ENCODE measurements at regions not wholly inside any gene's neighbourhood (a gene's known extent, or its start where the extent isn't known, plus 50 kb on each side); places are given as distances from the start of the nearest gene placed in this dataset.
"Not testable (repeated sequence)": the region's sequence is repeated elsewhere in the genome, so short reads cannot be mapped to it uniquely, and the experiment has no call there.

DNA sequence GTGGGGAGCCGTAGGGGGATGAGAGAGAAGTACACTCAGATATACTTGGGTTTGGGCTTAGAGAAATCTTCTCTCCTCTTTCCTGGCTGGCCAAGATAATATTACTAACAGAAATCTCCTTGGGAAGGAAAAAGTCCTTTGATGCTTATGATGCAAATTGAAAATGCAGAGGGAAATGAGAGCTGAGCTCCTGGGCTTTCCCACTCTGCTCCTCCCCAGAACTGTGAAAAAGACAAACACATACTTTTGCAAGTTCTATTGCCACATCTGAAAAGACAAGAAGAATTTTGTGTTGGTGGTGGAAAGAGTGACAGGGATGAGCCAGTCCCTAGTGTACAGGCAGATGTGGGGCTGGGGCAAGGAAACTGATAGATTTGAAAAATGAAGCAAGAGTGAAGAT lies 185.9 kb downstream of the ANKRD60 start:
- peaks cover 9% of the 10 kb centered on the region for H3K4me1 ChIP-seq (ENCODE audit: control insufficient read depth, insufficient read depth, low read length)
- no peaks in the 10 kb centered on the region for H3K36me3 ChIP-seq (ENCODE audit: control insufficient read depth, insufficient read depth, low read length)
- H3K27ac ChIP-seq (ENCODE audit: insufficient read depth, low read depth, low read length, poor library complexity, severe bottlenecking), result no peak overlapping the region
- H3K27me3 ChIP-seq (ENCODE audit: control insufficient read depth, insufficient read depth, low read length, poor library complexity, severe bottlenecking), result no peaks in the 10 kb centered on the region
- 89 to 100% methylated on average over 1 of the region's 1 CpG for WGBS, 2 experiments
- H3K9me3 ChIP-seq (ENCODE audit: control insufficient read depth, low read length), result no peaks in the 10 kb centered on the region
- H3K4me3 ChIP-seq (ENCODE audit: insufficient read depth, low read depth, low read length), result no peak overlapping the region

DNA sequence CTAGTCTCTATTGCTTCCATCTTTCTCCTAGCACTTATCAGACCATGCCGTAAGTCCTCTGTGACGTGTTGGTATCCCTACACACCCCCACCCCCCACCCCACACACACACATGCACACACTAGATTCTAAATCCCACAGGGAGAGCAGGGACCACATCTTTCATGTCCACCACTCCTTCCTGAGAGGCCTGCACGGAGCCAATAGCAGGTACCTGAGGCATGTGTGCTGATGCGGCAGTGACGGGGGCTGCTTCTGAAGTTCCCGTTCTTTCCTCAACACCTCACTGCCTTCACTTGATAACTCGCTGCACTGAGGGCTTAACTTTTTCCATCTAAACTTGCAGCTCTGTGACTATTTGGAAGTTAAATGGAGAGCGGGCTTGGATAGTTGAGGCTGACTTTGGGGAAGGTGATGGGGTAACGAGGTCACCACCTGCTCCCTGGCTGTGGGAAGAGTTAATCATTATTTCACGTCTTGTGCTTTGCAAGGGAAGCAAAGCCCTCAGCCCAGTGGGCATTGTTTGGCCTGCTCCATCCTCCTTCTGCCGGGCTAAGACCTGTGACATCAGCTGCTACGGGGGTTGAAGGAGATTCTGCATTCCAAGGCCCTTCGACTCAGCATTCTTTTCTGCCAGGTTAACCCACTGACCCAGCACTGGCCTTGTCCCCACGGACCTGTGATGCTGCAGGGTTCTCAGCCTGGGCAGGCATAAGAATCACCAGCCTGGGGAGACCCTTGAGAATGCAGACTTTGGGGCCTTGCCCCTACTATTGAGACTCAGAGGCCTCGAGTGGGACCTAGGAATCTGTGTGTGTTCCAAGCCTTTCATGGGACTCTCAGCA lies 187.8 kb downstream of the ANKRD60 start:
- H3K9me3 ChIP-seq (ENCODE audit: control insufficient read depth, low read length), result no peaks in the 10 kb centered on the region
- no peak overlapping the region for H3K27ac ChIP-seq (ENCODE audit: insufficient read depth, low read depth, low read length, poor library complexity, severe bottlenecking)
- no peak overlapping the region for H3K4me3 ChIP-seq (ENCODE audit: insufficient read depth, low read depth, low read length)
- no peaks in the 10 kb centered on the region for H3K36me3 ChIP-seq (ENCODE audit: control insufficient read depth, insufficient read depth, low read length)
- H3K4me1 ChIP-seq (ENCODE audit: control insufficient read depth, insufficient read depth, low read length), result peaks cover 9% of the 10 kb centered on the region
- 75 to 76% methylated on average over 15 of the region's 15 CpGs for WGBS, 2 experiments
- no peaks in the 10 kb centered on the region for H3K27me3 ChIP-seq (ENCODE audit: control insufficient read depth, insufficient read depth, low read length, poor library complexity, severe bottlenecking)

DNA sequence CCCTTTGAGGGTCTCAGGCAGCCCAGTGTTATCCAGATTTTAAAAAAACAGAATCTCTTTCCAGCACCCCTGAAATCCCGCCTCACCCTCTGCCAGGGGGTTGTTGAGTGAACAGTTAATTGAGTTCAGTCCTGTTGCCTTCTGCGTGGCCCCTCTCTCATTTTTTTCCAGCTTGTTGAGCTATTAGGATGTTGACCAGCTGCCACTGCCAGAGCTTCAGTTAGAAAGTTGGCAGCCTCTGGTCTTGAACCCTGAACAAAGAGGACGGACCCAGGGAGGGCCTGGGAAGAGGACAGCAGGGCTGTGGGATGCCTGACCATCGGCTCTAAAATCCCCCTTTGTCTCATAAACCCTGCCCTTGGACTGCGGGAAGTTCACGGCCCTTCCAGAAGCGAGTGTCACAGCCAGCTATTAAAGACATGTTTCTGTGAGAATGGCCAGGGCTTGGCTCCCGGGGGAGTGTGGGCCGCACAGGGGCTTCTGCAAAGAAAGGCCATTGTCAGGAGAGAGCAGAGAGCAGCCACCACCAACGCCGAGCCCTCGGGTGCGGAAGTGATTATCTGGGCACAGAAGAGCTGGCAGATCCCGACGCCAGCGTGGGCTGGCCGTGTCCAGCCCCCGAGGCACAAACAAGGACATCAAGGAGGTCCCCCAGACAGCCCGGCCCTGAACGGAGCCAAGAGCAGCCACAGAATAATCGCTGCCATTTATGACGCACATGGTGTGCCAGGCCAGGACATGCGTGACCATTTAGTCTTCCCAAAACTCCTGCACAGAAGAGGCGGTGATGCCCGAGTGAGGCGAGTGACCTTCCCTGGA lies 189.0 kb downstream of the ANKRD60 start:
- Histone ChIP-seq H3K27ac (ENCODE audit: insufficient read depth, low read depth, low read length, poor library complexity, severe bottlenecking) (no peak overlapping the region), H3K27me3 (ENCODE audit: control insufficient read depth, insufficient read depth, low read length, poor library complexity, severe bottlenecking) (no peaks in the 10 kb centered on the region), H3K9me3 (ENCODE audit: control insufficient read depth, low read length) (no peaks in the 10 kb centered on the region), H3K4me1 (ENCODE audit: control insufficient read depth, insufficient read depth, low read length) (peaks cover 9% of the 10 kb centered on the region), H3K36me3 (ENCODE audit: control insufficient read depth, insufficient read depth, low read length) (no peaks in the 10 kb centered on the region), H3K4me3 (ENCODE audit: insufficient read depth, low read depth, low read length) (no peak overlapping the region)
- 93% methylated on average over 26 of the region's 26 CpGs for WGBS, 2 experiments

DNA sequence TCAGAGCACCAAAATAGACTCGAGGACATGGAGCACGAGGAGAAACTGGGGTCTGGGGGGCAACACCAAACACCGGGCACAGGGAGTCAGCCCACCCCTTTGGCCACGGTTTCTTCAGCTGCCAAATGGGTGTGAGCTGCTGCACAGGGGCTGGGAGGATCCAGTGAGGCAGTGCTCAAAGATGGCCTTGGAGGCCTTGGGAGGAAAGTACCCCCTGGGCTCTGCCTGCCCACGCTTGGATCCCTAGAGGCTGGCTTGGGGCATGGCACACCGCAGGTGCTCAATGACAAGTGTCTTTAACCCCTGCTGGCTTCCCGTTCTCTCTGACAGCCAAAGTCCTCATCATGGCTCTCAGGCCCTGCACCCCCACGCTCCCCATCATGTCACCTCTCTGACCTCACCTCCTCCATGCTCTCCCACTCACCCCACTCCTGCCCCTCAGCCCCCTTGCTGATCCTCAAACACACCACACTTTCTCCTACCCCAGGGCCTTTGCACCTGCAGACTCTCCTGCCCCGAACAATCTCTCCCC lies 190.3 kb downstream of the ANKRD60 start:
- Histone ChIP-seq H3K27ac (ENCODE audit: insufficient read depth, low read depth, low read length, poor library complexity, severe bottlenecking) (no peak overlapping the region), H3K4me1 (ENCODE audit: control insufficient read depth, insufficient read depth, low read length) (no peaks in the 10 kb centered on the region), H3K36me3 (ENCODE audit: control insufficient read depth, insufficient read depth, low read length) (no peaks in the 10 kb centered on the region), H3K9me3 (ENCODE audit: control insufficient read depth, low read length) (no peaks in the 10 kb centered on the region), H3K4me3 (ENCODE audit: insufficient read depth, low read depth, low read length) (no peak overlapping the region), H3K27me3 (ENCODE audit: control insufficient read depth, insufficient read depth, low read length, poor library complexity, severe bottlenecking) (no peaks in the 10 kb centered on the region)
- WGBS, 2 experiments, result 90 to 93% methylated on average over 9 of the region's 9 CpGs

DNA sequence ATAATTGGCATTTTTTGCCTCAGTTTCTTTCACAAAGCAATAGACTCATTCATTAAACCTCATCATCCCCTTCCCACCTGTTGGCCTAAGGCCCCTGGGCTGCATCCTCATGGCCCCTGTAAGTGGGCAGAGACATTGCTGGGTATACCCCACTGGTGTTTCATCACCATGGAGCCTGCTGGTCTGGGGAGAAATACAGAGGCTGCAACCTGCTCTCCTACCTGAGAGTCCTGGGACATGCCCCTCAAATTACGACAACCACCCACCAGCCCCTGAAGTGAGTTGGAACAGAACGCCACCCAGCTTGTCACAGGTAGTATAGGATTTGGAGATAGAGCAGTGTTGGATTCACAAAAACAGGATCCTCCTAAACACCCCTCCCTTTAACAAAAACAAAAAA lies 190.8 kb downstream of the ANKRD60 start:
- WGBS, 2 experiments, result 89 to 100% methylated on average over 1 of the region's 2 CpGs
- Histone ChIP-seq H3K27ac (ENCODE audit: insufficient read depth, low read depth, low read length, poor library complexity, severe bottlenecking) (no peak overlapping the region), H3K27me3 (ENCODE audit: control insufficient read depth, insufficient read depth, low read length, poor library complexity, severe bottlenecking) (no peaks in the 10 kb centered on the region), H3K4me1 (ENCODE audit: control insufficient read depth, insufficient read depth, low read length) (no peaks in the 10 kb centered on the region), H3K4me3 (ENCODE audit: insufficient read depth, low read depth, low read length) (no peak overlapping the region), H3K9me3 (ENCODE audit: control insufficient read depth, low read length) (no peaks in the 10 kb centered on the region), H3K36me3 (ENCODE audit: control insufficient read depth, insufficient read depth, low read length) (no peaks in the 10 kb centered on the region)

DNA sequence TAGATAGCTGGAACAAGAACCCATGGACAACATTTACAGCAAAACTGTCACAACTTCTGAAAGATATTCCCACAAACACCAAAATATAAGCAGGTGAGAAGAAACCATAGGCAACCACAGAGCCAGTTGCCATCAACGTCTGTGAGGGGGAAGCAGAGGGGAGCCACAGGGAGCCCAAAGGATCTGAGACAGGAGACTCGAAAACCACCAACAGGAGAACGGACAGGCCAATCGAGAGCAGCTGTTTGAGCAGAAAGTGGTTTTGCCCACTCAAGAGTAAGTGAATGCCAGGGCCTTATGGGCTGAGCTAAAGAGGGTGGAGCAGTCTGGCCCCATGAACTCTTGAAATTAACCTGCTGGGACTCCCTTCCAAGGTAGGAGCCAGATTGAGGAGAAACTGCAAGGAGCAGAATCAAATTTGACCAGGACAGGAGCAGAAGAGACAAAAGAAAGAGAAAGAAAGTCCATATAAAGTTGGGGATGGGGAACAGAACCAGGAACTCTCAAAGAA lies 195.4 kb downstream of the ANKRD60 start:
- H3K9me3 ChIP-seq (ENCODE audit: control insufficient read depth, low read length), result no peaks in the 10 kb centered on the region
- 91 to 92% methylated on average over 4 of the region's 4 CpGs for WGBS, 2 experiments
- no peak overlapping the region for H3K27ac ChIP-seq (ENCODE audit: insufficient read depth, low read depth, low read length, poor library complexity, severe bottlenecking)

DNA sequence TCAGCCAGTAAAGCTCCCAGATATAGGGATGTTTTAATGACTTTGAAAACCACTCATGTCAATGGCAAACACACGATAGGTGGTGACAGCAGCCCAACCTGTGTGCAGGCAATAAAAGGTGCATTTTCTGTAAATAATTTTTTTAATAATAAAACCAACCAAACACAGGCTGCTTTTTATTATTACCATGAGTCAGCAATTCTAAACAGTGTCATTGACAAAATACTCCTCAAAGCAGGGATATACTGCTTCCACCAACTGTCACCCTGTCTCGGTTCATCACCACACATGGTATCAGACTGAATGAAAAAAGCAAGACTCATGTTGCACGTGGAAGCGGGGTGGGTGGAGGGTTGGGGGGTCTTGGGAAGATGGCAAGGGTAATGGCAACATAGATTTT lies 195.9 kb downstream of the ANKRD60 start:
- H3K9me3 ChIP-seq (ENCODE audit: control insufficient read depth, low read length), result no peaks in the 10 kb centered on the region
- WGBS, 2 experiments, result 96 to 100% methylated on average over 2 to 4 of the region's 4 CpGs
- no peak overlapping the region for H3K4me3 ChIP-seq (ENCODE audit: insufficient read depth, low read depth, low read length)
- no peaks in the 10 kb centered on the region for H3K4me1 ChIP-seq (ENCODE audit: control insufficient read depth, insufficient read depth, low read length)
- no peaks in the 10 kb centered on the region for H3K36me3 ChIP-seq (ENCODE audit: control insufficient read depth, insufficient read depth, low read length)
- no peak overlapping the region for H3K27ac ChIP-seq (ENCODE audit: insufficient read depth, low read depth, low read length, poor library complexity, severe bottlenecking)
- H3K27me3 ChIP-seq (ENCODE audit: control insufficient read depth, insufficient read depth, low read length, poor library complexity, severe bottlenecking), result no peaks in the 10 kb centered on the region

More for the DNA sequence above, 195.4 kb downstream of the ANKRD60 start:
- Histone ChIP-seq H3K27me3 (ENCODE audit: control insufficient read depth, insufficient read depth, low read length, poor library complexity, severe bottlenecking) (no peaks in the 10 kb centered on the region), H3K4me3 (ENCODE audit: insufficient read depth, low read depth, low read length) (no peak overlapping the region), H3K36me3 (ENCODE audit: control insufficient read depth, insufficient read depth, low read length) (no peaks in the 10 kb centered on the region), H3K4me1 (ENCODE audit: control insufficient read depth, insufficient read depth, low read length) (no peaks in the 10 kb centered on the region)

DNA sequence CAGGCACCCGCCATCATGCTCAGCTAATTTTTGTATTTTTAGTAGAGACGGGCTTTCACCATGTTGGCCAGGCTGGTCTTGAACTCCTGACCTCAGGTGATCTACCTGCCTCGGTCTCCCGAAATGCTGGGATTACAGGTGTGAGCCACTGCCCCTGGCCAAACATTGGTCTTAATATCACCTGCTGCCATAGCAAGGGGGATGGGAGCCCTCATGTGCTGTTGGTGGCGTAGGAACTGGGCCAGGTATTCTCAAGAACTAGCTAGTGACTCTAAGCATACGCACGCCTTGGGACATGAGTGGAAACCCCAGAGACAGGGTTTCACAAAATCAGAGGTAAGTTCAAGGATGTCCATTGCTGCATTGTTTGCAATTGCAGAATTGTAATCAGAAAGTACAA lies 197.1 kb downstream of the ANKRD60 start:
- H3K4me1 ChIP-seq (ENCODE audit: control insufficient read depth, insufficient read depth, low read length); H3K9me3 ChIP-seq (ENCODE audit: control insufficient read depth, low read length); H3K36me3 ChIP-seq (ENCODE audit: control insufficient read depth, insufficient read depth, low read length); H3K27ac ChIP-seq (ENCODE audit: insufficient read depth, low read depth, low read length, poor library complexity, severe bottlenecking); H3K27me3 ChIP-seq (ENCODE audit: control insufficient read depth, insufficient read depth, low read length, poor library complexity, severe bottlenecking); H3K4me3 ChIP-seq (ENCODE audit: insufficient read depth, low read depth, low read length): not testable (repeated sequence)
- WGBS, 2 experiments, result 93 to 94% methylated on average over 7 of the region's 7 CpGs

DNA sequence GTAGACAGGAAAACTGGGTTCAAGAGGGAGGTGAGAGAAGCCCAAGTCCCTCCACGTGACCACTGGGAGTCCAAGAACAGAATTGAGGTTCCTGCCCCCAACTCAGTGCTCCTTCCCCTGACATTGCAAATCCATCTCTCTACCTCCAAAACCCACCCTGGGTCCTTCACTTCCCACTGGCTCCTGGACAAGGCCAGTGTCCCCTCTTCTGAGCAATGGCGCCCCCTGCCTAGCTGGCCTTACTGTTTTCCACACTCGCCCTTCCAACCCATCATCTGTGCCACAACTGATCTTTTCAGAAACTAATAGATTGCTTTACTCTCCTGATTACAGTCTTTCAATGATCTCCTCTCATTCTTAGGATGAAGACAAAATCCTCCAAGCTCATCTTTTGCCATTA lies 200.3 kb downstream of the ANKRD60 start:
- Histone ChIP-seq H3K36me3 (ENCODE audit: control insufficient read depth, insufficient read depth, low read length) (no peaks in the 10 kb centered on the region), H3K4me3 (ENCODE audit: insufficient read depth, low read depth, low read length) (no peak overlapping the region), H3K27ac (ENCODE audit: insufficient read depth, low read depth, low read length, poor library complexity, severe bottlenecking) (no peak overlapping the region), H3K4me1 (ENCODE audit: control insufficient read depth, insufficient read depth, low read length) (no peaks in the 10 kb centered on the region), H3K9me3 (ENCODE audit: control insufficient read depth, low read length) (no peaks in the 10 kb centered on the region), H3K27me3 (ENCODE audit: control insufficient read depth, insufficient read depth, low read length, poor library complexity, severe bottlenecking) (no peaks in the 10 kb centered on the region)
- 63 to 66% methylated on average over 3 of the region's 3 CpGs for WGBS, 2 experiments

DNA sequence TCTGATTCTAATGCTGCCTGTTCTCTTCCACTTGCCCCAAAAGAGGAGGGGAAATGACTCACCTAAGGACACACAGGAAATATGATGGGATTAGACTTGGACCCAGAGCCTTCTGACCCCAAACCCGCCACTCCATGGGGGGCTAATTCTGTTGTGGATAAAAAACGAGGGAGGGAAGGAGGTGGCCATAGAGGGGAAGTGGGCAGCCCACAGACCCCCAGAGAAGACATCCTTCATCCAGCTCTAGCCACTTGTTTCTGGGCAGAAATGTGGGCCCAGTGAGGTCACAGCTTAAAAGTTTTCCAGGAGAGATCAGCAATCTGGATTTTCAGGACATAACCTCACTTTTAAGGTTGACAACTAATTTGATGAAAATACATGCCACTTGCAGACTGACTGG lies 202.1 kb downstream of the ANKRD60 start:
- H3K27me3 ChIP-seq (ENCODE audit: control insufficient read depth, insufficient read depth, low read length, poor library complexity, severe bottlenecking), result no peaks in the 10 kb centered on the region
- WGBS, 2 experiments, result 75 to 88% methylated on average over 2 of the region's 2 CpGs
- no peak overlapping the region for H3K27ac ChIP-seq (ENCODE audit: insufficient read depth, low read depth, low read length, poor library complexity, severe bottlenecking)
- no peak overlapping the region for H3K4me3 ChIP-seq (ENCODE audit: insufficient read depth, low read depth, low read length)
- H3K9me3 ChIP-seq (ENCODE audit: control insufficient read depth, low read length), result no peaks in the 10 kb centered on the region
- no peaks in the 10 kb centered on the region for H3K4me1 ChIP-seq (ENCODE audit: control insufficient read depth, insufficient read depth, low read length)
- no peaks in the 10 kb centered on the region for H3K36me3 ChIP-seq (ENCODE audit: control insufficient read depth, insufficient read depth, low read length)

Data from ectodermal cell (in vitro differentiated cells).